HEK293 (cell line): ENCODE measurements at regions not wholly inside any gene's neighbourhood (a gene's known extent, or its start where the extent isn't known, plus 50 kb on each side); places are given as distances from the start of the nearest gene placed in this dataset.
A peak's percentile ranks its signal among the peaks of the same experiment; 100 is the strongest.

Source experiments
- GLIS2 ChIP-seq: fragments of 450-650 bp; formaldehyde crosslinking; IDR thresholded peaks from 2 replicates; pipeline ENCODE4 v1.5.1; 2016; ENCODE audit warnings: missing biosample characterization, missing genetic modification characterization
- SCRT2 ChIP-seq: fragments of 450-650 bp; formaldehyde crosslinking; IDR thresholded peaks from 2 replicates; pipeline ENCODE4 v1.5.1; 2016; ENCODE audit warnings: missing biosample characterization, missing genetic modification characterization
- SETDB1 ChIP-seq: IDR thresholded peaks from one replicate; pipeline ENCODE4 v1.6.1; 2017; ENCODE audit warnings: mild to moderate bottlenecking, low read length, moderate library complexity, mixed read lengths; ENCODE audit not compliant: insufficient read length
- TCF7L2 ChIP-seq: IDR thresholded peaks from 2 replicates; pipeline ENCODE4 v1.6.1; 2011; ENCODE audit warnings: low read depth, mild to moderate bottlenecking, inconsistent platforms, low read length, moderate library complexity, borderline replicate concordance
- YY1 ChIP-seq: fragments of 450-650 bp; formaldehyde crosslinking; IDR thresholded peaks from 2 replicates; pipeline ENCODE4 v1.5.1; 2018; ENCODE audit warnings: missing biosample characterization, missing genetic modification characterization
- ZFP37 ChIP-seq: fragments of 450-650 bp; formaldehyde crosslinking; IDR thresholded peaks from 2 replicates; pipeline ENCODE4 v1.5.1; 2016; ENCODE audit warnings: missing biosample characterization, missing genetic modification characterization
- ZNF112 ChIP-seq: fragments of 450-650 bp; formaldehyde crosslinking; IDR thresholded peaks from 2 replicates; pipeline ENCODE4 v1.5.0; 2017; ENCODE audit warnings: missing biosample characterization, missing genetic modification characterization
- ZNF16 ChIP-seq: fragments of 450-650 bp; formaldehyde crosslinking; IDR thresholded peaks from 2 replicates; pipeline ENCODE4 v1.5.1; 2016; ENCODE audit warnings: low read depth, missing biosample characterization, missing genetic modification characterization
- ZNF211 ChIP-seq: fragments of 450-650 bp; formaldehyde crosslinking; IDR thresholded peaks from 2 replicates; pipeline ENCODE4 v1.5.1; 2016; ENCODE audit warnings: low read depth, missing biosample characterization, missing genetic modification characterization
- ZNF221 ChIP-seq: fragments of 450-650 bp; formaldehyde crosslinking; IDR thresholded peaks from 2 replicates; pipeline ENCODE4 v1.5.1; 2017; ENCODE audit warnings: missing biosample characterization, missing genetic modification characterization, borderline replicate concordance
- ZNF292 ChIP-seq: fragments of 450-650 bp; formaldehyde crosslinking; IDR thresholded peaks from 2 replicates; pipeline ENCODE4 v1.5.1; 2016; ENCODE audit warnings: low read depth, missing biosample characterization, missing genetic modification characterization, borderline replicate concordance
- ZNF37A ChIP-seq: fragments of 450-650 bp; IDR thresholded peaks from 2 replicates; pipeline ENCODE4 v1.5.1; 2018; ENCODE audit warnings: missing biosample characterization, missing genetic modification characterization
- ZNF433 ChIP-seq: fragments of 450-650 bp; formaldehyde crosslinking; IDR thresholded peaks from 2 replicates; pipeline ENCODE4 v1.5.1; 2016; ENCODE audit warnings: missing biosample characterization, missing genetic modification characterization, low read depth
- ZNF501 ChIP-seq: fragments of 450-650 bp; formaldehyde crosslinking; IDR thresholded peaks from 2 replicates; pipeline ENCODE4 v1.5.1; 2016; ENCODE audit warnings: missing biosample characterization, missing genetic modification characterization
- ZNF530 ChIP-seq: fragments of 450-650 bp; formaldehyde crosslinking; IDR thresholded peaks from 2 replicates; pipeline ENCODE4 v1.5.1; 2016; ENCODE audit warnings: low read depth, missing biosample characterization, missing genetic modification characterization
- ZNF585B ChIP-seq: fragments of 450-650 bp; formaldehyde crosslinking; IDR thresholded peaks from 2 replicates; pipeline ENCODE4 v1.5.1; 2016; ENCODE audit warnings: missing biosample characterization, missing genetic modification characterization
- ZNF600 ChIP-seq: fragments of 450-650 bp; formaldehyde crosslinking; IDR thresholded peaks from 2 replicates; pipeline ENCODE4 v1.5.1; 2016; ENCODE audit warnings: missing biosample characterization, missing genetic modification characterization
- ZNF660 ChIP-seq: fragments of 450-650 bp; IDR thresholded peaks from 2 replicates; pipeline ENCODE4 v1.5.1; 2018; ENCODE audit warnings: missing biosample characterization, mild to moderate bottlenecking, missing genetic modification characterization
- ZNF664 ChIP-seq: fragments of 450-650 bp; formaldehyde crosslinking; IDR thresholded peaks from 2 replicates; pipeline ENCODE4 v1.5.1; 2016; ENCODE audit warnings: missing biosample characterization, missing genetic modification characterization
- ZNF701 ChIP-seq: fragments of 450-650 bp; formaldehyde crosslinking; IDR thresholded peaks from 2 replicates; pipeline ENCODE4 v1.5.1; 2016; ENCODE audit warnings: missing biosample characterization, missing genetic modification characterization
- ZNF747 ChIP-seq: fragments of 450-650 bp; formaldehyde crosslinking; IDR thresholded peaks from 2 replicates; pipeline ENCODE4 v1.5.1; 2016; ENCODE audit warnings: missing biosample characterization, missing genetic modification characterization
- ZSCAN16 ChIP-seq: fragments of 450-650 bp; formaldehyde crosslinking; IDR thresholded peaks from 2 replicates; pipeline ENCODE4 v1.5.1; 2016; ENCODE audit warnings: missing biosample characterization, missing genetic modification characterization
- TF ChIP-seq, protein P1 (sequence below): fragments of 450-650 bp; formaldehyde crosslinking; IDR thresholded peaks from 2 replicates; pipeline ENCODE4 v1.5.1; 2016; ENCODE audit warnings: missing biosample characterization, missing genetic modification characterization
- TF ChIP-seq, protein P2 (sequence below): fragments of 450-650 bp; formaldehyde crosslinking; IDR thresholded peaks from 2 replicates; pipeline ENCODE4 v1.5.1; 2017; ENCODE audit warnings: missing biosample characterization, mild to moderate bottlenecking, missing genetic modification characterization, moderate library complexity
- TF ChIP-seq, protein P3 (sequence below): fragments of 450-650 bp; formaldehyde crosslinking; IDR thresholded peaks from 2 replicates; pipeline ENCODE4 v1.5.1; 2016; ENCODE audit warnings: missing biosample characterization, missing genetic modification characterization, borderline replicate concordance
- TF ChIP-seq, protein P4 (sequence below): fragments of 450-650 bp; formaldehyde crosslinking; IDR thresholded peaks from 2 replicates; pipeline ENCODE4 v1.5.1; 2016; ENCODE audit warnings: missing biosample characterization, missing genetic modification characterization
- TF ChIP-seq, protein P5 (sequence below): fragments of 450-650 bp; formaldehyde crosslinking; IDR thresholded peaks from 2 replicates; pipeline ENCODE4 v1.5.1; 2016; ENCODE audit warnings: missing biosample characterization, missing genetic modification characterization
- TF ChIP-seq, protein P6 (sequence below): fragments of 450-650 bp; formaldehyde crosslinking; IDR thresholded peaks from 2 replicates; pipeline ENCODE4 v1.5.1; 2016; ENCODE audit warnings: missing biosample characterization, missing genetic modification characterization

DNA sequence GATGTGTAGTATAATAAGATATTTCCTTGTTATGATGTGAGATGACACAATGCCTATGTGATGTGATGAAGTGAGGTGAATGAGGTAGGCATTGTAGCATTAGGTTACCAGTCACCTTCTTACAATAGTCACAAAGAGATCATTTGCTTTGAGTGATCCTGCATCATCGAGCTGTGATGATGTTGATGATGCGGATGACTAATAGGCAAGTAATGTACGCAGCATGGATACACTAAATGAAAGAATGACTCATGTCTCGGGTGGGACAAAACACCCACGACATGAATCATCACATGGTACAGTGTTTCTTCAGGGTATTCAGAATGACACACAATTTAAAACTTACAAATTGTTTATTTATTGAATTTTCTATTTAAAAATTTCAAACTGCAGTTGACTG is 806.3 kb upstream of the GJE1 start (continued):
- TF ChIP-seq, protein P1, sequence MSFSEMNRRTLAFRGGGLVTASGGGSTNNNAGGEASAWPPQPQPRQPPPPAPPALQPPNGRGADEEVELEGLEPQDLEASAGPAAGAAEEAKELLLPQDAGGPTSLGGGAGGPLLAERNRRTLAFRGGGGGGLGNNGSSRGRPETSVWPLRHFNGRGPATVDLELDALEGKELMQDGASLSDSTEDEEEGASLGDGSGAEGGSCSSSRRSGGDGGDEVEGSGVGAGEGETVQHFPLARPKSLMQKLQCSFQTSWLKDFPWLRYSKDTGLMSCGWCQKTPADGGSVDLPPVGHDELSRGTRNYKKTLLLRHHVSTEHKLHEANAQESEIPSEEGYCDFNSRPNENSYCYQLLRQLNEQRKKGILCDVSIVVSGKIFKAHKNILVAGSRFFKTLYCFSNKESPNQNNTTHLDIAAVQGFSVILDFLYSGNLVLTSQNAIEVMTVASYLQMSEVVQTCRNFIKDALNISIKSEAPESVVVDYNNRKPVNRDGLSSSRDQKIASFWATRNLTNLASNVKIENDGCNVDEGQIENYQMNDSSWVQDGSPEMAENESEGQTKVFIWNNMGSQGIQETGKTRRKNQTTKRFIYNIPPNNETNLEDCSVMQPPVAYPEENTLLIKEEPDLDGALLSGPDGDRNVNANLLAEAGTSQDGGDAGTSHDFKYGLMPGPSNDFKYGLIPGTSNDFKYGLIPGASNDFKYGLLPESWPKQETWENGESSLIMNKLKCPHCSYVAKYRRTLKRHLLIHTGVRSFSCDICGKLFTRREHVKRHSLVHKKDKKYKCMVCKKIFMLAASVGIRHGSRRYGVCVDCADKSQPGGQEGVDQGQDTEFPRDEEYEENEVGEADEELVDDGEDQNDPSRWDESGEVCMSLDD (tag by site-specific recombination) = no peak
- TF ChIP-seq ZNF112 = no peak
- no peak for TF ChIP-seq ZNF664 (tag by site-specific recombination)
- TF ChIP-seq, protein P2, sequence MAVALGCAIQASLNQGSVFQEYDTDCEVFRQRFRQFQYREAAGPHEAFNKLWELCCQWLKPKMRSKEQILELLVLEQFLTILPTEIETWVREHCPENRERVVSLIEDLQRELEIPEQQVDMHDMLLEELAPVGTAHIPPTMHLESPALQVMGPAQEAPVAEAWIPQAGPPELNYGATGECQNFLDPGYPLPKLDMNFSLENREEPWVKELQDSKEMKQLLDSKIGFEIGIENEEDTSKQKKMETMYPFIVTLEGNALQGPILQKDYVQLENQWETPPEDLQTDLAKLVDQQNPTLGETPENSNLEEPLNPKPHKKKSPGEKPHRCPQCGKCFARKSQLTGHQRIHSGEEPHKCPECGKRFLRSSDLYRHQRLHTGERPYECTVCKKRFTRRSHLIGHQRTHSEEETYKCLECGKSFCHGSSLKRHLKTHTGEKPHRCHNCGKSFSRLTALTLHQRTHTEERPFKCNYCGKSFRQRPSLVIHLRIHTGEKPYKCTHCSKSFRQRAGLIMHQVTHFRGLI (tag by site-specific recombination) = no peak
- TF ChIP-seq ZNF747 = no peak
- TF ChIP-seq SETDB1 = no peak
- TF ChIP-seq, protein P3, sequence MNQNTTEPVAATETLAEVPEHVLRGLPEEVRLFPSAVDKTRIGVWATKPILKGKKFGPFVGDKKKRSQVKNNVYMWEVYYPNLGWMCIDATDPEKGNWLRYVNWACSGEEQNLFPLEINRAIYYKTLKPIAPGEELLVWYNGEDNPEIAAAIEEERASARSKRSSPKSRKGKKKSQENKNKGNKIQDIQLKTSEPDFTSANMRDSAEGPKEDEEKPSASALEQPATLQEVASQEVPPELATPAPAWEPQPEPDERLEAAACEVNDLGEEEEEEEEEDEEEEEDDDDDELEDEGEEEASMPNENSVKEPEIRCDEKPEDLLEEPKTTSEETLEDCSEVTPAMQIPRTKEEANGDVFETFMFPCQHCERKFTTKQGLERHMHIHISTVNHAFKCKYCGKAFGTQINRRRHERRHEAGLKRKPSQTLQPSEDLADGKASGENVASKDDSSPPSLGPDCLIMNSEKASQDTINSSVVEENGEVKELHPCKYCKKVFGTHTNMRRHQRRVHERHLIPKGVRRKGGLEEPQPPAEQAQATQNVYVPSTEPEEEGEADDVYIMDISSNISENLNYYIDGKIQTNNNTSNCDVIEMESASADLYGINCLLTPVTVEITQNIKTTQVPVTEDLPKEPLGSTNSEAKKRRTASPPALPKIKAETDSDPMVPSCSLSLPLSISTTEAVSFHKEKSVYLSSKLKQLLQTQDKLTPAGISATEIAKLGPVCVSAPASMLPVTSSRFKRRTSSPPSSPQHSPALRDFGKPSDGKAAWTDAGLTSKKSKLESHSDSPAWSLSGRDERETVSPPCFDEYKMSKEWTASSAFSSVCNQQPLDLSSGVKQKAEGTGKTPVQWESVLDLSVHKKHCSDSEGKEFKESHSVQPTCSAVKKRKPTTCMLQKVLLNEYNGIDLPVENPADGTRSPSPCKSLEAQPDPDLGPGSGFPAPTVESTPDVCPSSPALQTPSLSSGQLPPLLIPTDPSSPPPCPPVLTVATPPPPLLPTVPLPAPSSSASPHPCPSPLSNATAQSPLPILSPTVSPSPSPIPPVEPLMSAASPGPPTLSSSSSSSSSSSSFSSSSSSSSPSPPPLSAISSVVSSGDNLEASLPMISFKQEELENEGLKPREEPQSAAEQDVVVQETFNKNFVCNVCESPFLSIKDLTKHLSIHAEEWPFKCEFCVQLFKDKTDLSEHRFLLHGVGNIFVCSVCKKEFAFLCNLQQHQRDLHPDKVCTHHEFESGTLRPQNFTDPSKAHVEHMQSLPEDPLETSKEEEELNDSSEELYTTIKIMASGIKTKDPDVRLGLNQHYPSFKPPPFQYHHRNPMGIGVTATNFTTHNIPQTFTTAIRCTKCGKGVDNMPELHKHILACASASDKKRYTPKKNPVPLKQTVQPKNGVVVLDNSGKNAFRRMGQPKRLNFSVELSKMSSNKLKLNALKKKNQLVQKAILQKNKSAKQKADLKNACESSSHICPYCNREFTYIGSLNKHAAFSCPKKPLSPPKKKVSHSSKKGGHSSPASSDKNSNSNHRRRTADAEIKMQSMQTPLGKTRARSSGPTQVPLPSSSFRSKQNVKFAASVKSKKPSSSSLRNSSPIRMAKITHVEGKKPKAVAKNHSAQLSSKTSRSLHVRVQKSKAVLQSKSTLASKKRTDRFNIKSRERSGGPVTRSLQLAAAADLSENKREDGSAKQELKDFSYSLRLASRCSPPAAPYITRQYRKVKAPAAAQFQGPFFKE (tag by site-specific recombination) = no peak
- TF ChIP-seq SCRT2 (tag by site-specific recombination) = no peak
- no peak for TF ChIP-seq ZNF600 (tag by site-specific recombination)
- TF ChIP-seq ZFP37 = peak; percentile 86; the same call in 1 of the 2 replicates
- peak; percentile 86 for TF ChIP-seq ZNF660 (tag by site-specific recombination)
- TF ChIP-seq ZSCAN16 (tag by site-specific recombination) = no peak
- TF ChIP-seq ZNF433 (tag by site-specific recombination) = no peak
- no peak for TF ChIP-seq ZNF211
- TF ChIP-seq ZNF501 = no peak
- TF ChIP-seq ZNF16 (tag by site-specific recombination) = no peak
- TF ChIP-seq, protein P4, sequence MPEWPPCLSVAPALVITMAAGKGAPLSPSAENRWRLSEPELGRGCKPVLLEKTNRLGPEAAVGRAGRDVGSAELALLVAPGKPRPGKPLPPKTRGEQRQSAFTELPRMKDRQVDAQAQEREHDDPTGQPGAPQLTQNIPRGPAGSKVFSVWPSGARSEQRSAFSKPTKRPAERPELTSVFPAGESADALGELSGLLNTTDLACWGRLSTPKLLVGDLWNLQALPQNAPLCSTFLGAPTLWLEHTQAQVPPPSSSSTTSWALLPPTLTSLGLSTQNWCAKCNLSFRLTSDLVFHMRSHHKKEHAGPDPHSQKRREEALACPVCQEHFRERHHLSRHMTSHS = no peak
- no peak for TF ChIP-seq TCF7L2
- TF ChIP-seq ZNF37A = 0 out of 2 replicates have a peak, but pooled peaks have one; percentile 15
- TF ChIP-seq, protein P5, sequence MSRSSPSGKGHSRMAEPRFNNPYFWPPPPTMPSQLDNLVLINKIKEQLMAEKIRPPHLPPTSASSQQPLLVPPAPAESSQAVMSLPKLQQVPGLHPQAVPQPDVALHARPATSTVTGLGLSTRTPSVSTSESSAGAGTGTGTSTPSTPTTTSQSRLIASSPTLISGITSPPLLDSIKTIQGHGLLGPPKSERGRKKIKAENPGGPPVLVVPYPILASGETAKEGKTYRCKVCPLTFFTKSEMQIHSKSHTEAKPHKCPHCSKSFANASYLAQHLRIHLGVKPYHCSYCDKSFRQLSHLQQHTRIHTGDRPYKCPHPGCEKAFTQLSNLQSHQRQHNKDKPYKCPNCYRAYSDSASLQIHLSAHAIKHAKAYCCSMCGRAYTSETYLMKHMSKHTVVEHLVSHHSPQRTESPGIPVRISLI (tag by site-specific recombination) = peak; percentile 33; the same call in 1 of the 2 replicates
- TF ChIP-seq ZNF585B (tag by site-specific recombination) = no peak
- no peak for TF ChIP-seq ZNF221
- no peak for TF ChIP-seq GLIS2 (tag by site-specific recombination)
- TF ChIP-seq ZNF701 = no peak
- TF ChIP-seq ZNF292 = no peak
- no peak for TF ChIP-seq YY1 (tag by site-specific recombination)
- TF ChIP-seq, protein P6, sequence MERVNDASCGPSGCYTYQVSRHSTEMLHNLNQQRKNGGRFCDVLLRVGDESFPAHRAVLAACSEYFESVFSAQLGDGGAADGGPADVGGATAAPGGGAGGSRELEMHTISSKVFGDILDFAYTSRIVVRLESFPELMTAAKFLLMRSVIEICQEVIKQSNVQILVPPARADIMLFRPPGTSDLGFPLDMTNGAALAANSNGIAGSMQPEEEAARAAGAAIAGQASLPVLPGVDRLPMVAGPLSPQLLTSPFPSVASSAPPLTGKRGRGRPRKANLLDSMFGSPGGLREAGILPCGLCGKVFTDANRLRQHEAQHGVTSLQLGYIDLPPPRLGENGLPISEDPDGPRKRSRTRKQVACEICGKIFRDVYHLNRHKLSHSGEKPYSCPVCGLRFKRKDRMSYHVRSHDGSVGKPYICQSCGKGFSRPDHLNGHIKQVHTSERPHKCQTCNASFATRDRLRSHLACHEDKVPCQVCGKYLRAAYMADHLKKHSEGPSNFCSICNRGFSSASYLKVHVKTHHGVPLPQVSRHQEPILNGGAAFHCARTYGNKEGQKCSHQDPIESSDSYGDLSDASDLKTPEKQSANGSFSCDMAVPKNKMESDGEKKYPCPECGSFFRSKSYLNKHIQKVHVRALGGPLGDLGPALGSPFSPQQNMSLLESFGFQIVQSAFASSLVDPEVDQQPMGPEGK = peak; percentile 39; the same call in 1 of the 2 replicates
- TF ChIP-seq ZNF530 = no peak
